Adrenal gland (tissue), 9 donors: ENCODE measurements at regions not wholly inside any gene's neighbourhood (a gene's known extent, or its start where the extent isn't known, plus 50 kb on each side); places are given as distances from the start of the nearest gene placed in this dataset.

ENCODE experiments used
- DNase-seq, 7 donors: peaks; one replicate each; pipeline ENCODE4 v3.0.0-alpha.2; 2019 to 2020
- H3K27ac ChIP-seq, 5 donors: fragments of 200-600 bp; sonication (generic) in 4 of 5; 1 replicate in 3 of 5; 2 replicates in 2 of 5; pipeline versions ENCODE4 v1.5.1 to v1.8.0; 2016 to 2020; ENCODE audit warnings: mild to moderate bottlenecking in 1 of 5
- H3K27me3 ChIP-seq: fragments of 200-600 bp; 2 replicates; pipeline ENCODE4 v1.8.0; 2021
- H3K36me3 ChIP-seq, 2 donors: fragments of 200-600 bp; replicated peaks in 1 of 2; 1 replicate in 1 of 2; 2 replicates in 1 of 2; pipeline versions ENCODE4 v1.5.1 to v1.8.0; 2018 to 2022
- H3K4me1 ChIP-seq, 2 donors: fragments of 200-600 bp; replicated peaks in 1 of 2; 1 replicate in 1 of 2; 2 replicates in 1 of 2; pipeline versions ENCODE4 v1.5.1 to v1.8.0; 2018 to 2021
- H3K4me3 ChIP-seq, 4 donors: fragments of 200-600 bp; sonication (generic) in 3 of 4; one replicate each; pipeline ENCODE4 v1.5.1; 2016 to 2018
- H3K9me3 ChIP-seq, 3 donors: fragments of 200-600 bp; sonication (generic) in 1 of 3; replicated peaks in 1 of 3; 1 replicate in 2 of 3; 2 replicates in 1 of 3; pipeline versions ENCODE4 v1.5.1 to v1.8.0; 2016 to 2021
- CTCF ChIP-seq, 6 experiments: fragments of 450-650 bp in 4 of 6; fragments of 200-600 bp in 2 of 6; sonication (generic) in 1 of 6; IDR thresholded peaks; 1 replicate in 5 of 6; 2 replicates in 1 of 6; pipeline versions ENCODE4 v1.5.1 to v1.8.0; 2016 to 2021; ENCODE audit warnings: antibody characterized with exemption in 6 of 6, mild to moderate bottlenecking in 2 of 6, moderate library complexity in 1 of 6
- POLR2A ChIP-seq, 2 donors: fragments of 450-650 bp; IDR thresholded peaks; one replicate each; pipeline ENCODE4 v1.6.1; 2017; ENCODE audit warnings: antibody characterized with exemption in 2 of 2, mild to moderate bottlenecking in 2 of 2, moderate library complexity in 1 of 2
- WGBS, 4 donors: extraction: QIAGEN DNeasy Blood & Tissue Kit in 2 of 4; methylation state at CpG; one replicate each; pipeline versions ENCODE4 v1.1.5 to v1.1.7; 2013 to 2017; 5-methylcytosine and 5-hydroxymethylcytosine counted together
- intact Hi-C, 2 donors: fragments of 100-400 bp; cut with DNase I; formaldehyde crosslinking; loops; one replicate each; pipeline versions ENCODE4 v1.14.1 to v1.15.0; 2022 to 2023
- donor health status: healthy with polysubstance abuse.
- donor health status: Bipolar disorder and iron deficiency.
- donor health status: DM: yes; HTN: yes; CAD: no.
- donor health status: DM: no; HTN: no; CAD: no.
- donor health status: DM: no; HTN: no; CAD: no.

- WGBS, 4 donors: 30 to 45% (median 35%) methylated on average over 1 of the region's 1 CpG
- no peaks in the 10 kb centered on the region for H3K36me3 ChIP-seq
Observed at GRCh38 chr12:78580296-78580695, 284.3 kb upstream of the SYT1 start.

DNA sequence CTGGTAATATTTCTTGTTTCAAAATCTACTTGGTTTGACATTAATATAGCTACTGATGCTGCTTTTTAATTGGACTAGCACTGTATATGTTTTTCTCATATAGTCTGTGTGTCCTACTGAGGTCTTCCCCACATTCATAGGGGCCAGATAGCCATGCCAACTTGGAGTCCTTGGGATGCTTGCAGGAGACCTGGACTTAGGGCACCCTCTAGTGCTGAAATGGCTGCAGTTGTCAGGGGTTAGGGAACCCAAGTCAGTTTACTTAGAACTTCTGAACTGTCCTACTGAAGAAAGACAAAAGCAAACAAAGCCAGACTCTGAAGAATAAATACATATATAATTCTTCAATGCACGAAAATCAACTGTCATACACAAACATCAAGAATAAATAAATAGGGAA is 279.9 kb upstream of the SYT1 start:
- H3K27me3 ChIP-seq: no peaks in the 10 kb centered on the region
- H3K9me3 ChIP-seq: peaks cover 0 to 3% (median 0%) of the 10 kb centered on the region in 3 donors
- no peak for DNase-seq
- TF ChIP-seq CTCF (IDR thresholded peaks at IDR 0.05) (no peak), POLR2A (IDR thresholded peaks at IDR 0.05) (no peak)
- intact Hi-C loops: no loop called here
- H3K4me1 ChIP-seq: no peaks in the 10 kb centered on the region
- WGBS, 4 donors: 48 to 58% (median 51%) methylated on average over 1 of the region's 1 CpG
- H3K4me3 ChIP-seq: no peak overlapping the region
- H3K36me3 ChIP-seq: no peaks in the 10 kb centered on the region
- no peak overlapping the region for H3K27ac ChIP-seq

More at GRCh38 chr12:78580296-78580695, 284.3 kb upstream of the SYT1 start:
- Histone ChIP-seq H3K9me3 (no peaks in the 10 kb centered on the region), H3K4me3 (no peak overlapping the region), H3K4me1 (no peaks in the 10 kb centered on the region), H3K27ac (no peak overlapping the region), H3K27me3 (no peaks in the 10 kb centered on the region)
- TF ChIP-seq POLR2A (IDR thresholded peaks at IDR 0.05) (no peak), CTCF (IDR thresholded peaks at IDR 0.05) (no peak)
- intact Hi-C loops: no loop called here
- DNase-seq: no peak

DNA sequence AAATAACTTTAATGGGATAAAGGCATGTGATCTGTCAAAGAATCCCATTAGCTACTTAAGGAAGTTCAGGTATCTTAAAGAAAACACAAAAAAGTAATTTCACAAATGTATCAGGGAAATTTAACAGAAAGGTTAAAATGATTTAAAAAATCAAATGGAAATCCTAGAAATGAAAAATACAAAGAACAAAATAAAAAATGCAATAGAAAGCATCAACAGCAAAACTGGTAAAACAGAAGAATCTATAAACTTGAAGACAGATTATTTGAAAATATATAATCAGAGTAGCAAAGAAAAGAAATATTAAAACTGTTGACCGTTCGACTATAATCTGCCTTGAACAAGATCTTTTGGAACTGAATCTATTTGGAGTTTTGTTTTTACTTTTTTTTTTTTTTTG is 279.4 kb upstream of the SYT1 start:
- no peak for DNase-seq
- Histone ChIP-seq H3K4me3 (no peak overlapping the region), H3K9me3 (peaks cover 0 to 3% (median 0%) of the 10 kb centered on the region in 3 donors), H3K4me1 (no peaks in the 10 kb centered on the region), H3K36me3 (no peaks in the 10 kb centered on the region), H3K27ac (no peak overlapping the region), H3K27me3 (no peaks in the 10 kb centered on the region)
- WGBS, 4 donors: 87 to 96% (median 92%) methylated on average over 2 of the region's 2 CpGs
- TF ChIP-seq POLR2A (IDR thresholded peaks at IDR 0.05): no peak
- no peak for TF ChIP-seq CTCF (IDR thresholded peaks at IDR 0.05)
- intact Hi-C loops: no loop called here

- peaks cover 0 to 3% (median 0%) of the 10 kb centered on the region in 3 donors for H3K9me3 ChIP-seq
- 90% methylated on average over 1 of the region's 1 CpG; no CpG with 5 or more reads in 2 of the 4 donors for WGBS, 4 donors
- H3K4me3 ChIP-seq: no peak overlapping the region
- DNase-seq: no peak
- intact Hi-C loops: no loop called here
- H3K27ac ChIP-seq: no peak overlapping the region
- H3K4me1 ChIP-seq: no peaks in the 10 kb centered on the region
- no peaks in the 10 kb centered on the region for H3K36me3 ChIP-seq
- TF ChIP-seq CTCF (IDR thresholded peaks at IDR 0.05): no peak
- TF ChIP-seq POLR2A (IDR thresholded peaks at IDR 0.05): no peak
- H3K27me3 ChIP-seq: no peaks in the 10 kb centered on the region
Observed at GRCh38 chr12:78586790-78587189, 277.8 kb upstream of the SYT1 start.
